Activated B cell treated with CpG ODN at 0.5 μM for 24 hours (primary cell): ENCODE measurements at regions not wholly inside any gene's neighbourhood (a gene's known extent, or its start where the extent isn't known, plus 50 kb on each side); places are given as distances from the start of the nearest gene placed in this dataset.

Source experiments
- ATAC-seq: fragments of 200-7000 bp; cut with Tn5 transposase; one replicate; pipeline ENCODE4 v1.10.0; 2021; ENCODE audit warnings: low read depth, mild to moderate bottlenecking, moderate library complexity
- CTCF ChIA-PET: fragments of 350-600 bp; sonication (Branson Sonifier 250); formaldehyde crosslinking; loops from one replicate; lab custom pipeline; 2021; ENCODE audit warnings: antibody characterized with exemption; lab: Charles Lee
- POLR2A ChIA-PET: fragments of 350-600 bp; sonication (Branson Sonifier 250); formaldehyde crosslinking; loops from one replicate; lab custom pipeline; 2021; ENCODE audit warnings: antibody characterized with exemption; lab: Charles Lee
- DNase-seq: peaks from one replicate; pipeline ENCODE4 v3.0.0; 2022
- H3K27ac Mint-ChIP-seq: one replicate; pipeline ENCODE4 v1.8.0; 2020; ENCODE audit warnings: mixed read lengths
- H3K27me3 Mint-ChIP-seq: one replicate; pipeline ENCODE4 v1.8.0; 2021; ENCODE audit warnings: mixed read lengths
- H3K36me3 Mint-ChIP-seq: one replicate; pipeline ENCODE4 v1.8.0; 2021; ENCODE audit warnings: low read depth, mixed read lengths
- H3K4me1 Mint-ChIP-seq: one replicate; pipeline ENCODE4 v1.8.0; 2021; ENCODE audit warnings: mixed read lengths
- H3K4me3 Mint-ChIP-seq: one replicate; pipeline ENCODE4 v1.8.0; 2020; ENCODE audit warnings: mild to moderate bottlenecking, mixed read lengths
- H3K9me3 Mint-ChIP-seq: one replicate; pipeline ENCODE4 v1.8.0; 2020; ENCODE audit warnings: mixed read lengths
- intact Hi-C: fragments of 100-400 bp; cut with micrococcal nuclease; formaldehyde crosslinking; loops from one replicate; pipeline ENCODE4 v1.15.1; 2024
- TF ChIP-seq, protein P1 (sequence below): fragments of 200-600 bp; IDR thresholded peaks from one replicate; pipeline ENCODE4 v1.8.0; 2022; ENCODE audit warnings: antibody characterized with exemption, mild to moderate bottlenecking

DNA sequence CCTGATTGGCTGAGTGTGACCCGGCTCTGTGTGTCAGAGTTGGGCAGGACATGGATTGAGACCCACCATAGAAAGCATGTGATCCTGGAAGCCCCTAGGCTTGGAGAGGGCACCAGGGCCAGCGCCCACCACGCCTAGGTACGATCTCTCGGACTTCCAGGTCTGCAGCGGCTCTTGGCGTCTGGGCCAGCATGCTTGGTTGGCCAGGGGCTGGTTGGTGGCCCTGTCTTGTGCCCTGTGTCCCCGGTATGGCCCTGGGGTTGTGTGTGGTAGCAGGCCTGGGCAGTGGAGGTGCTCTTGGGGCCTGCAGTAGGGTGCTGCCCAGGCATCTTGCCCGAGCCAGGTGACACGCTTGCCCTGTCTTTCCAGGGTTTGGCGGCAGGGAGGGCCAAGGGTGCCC, 210.6 kb downstream of the UBE3A start:
- CTCF ChIA-PET, result no interaction called here
- DNase-seq (no peak), ATAC-seq (no peak)
- H3K36me3 Mint-ChIP-seq, result no peaks in the 10 kb centered on the region
- H3K4me3 Mint-ChIP-seq, result no peak overlapping the region
- no peaks in the 10 kb centered on the region for H3K27me3 Mint-ChIP-seq
- TF ChIP-seq, protein P1, sequence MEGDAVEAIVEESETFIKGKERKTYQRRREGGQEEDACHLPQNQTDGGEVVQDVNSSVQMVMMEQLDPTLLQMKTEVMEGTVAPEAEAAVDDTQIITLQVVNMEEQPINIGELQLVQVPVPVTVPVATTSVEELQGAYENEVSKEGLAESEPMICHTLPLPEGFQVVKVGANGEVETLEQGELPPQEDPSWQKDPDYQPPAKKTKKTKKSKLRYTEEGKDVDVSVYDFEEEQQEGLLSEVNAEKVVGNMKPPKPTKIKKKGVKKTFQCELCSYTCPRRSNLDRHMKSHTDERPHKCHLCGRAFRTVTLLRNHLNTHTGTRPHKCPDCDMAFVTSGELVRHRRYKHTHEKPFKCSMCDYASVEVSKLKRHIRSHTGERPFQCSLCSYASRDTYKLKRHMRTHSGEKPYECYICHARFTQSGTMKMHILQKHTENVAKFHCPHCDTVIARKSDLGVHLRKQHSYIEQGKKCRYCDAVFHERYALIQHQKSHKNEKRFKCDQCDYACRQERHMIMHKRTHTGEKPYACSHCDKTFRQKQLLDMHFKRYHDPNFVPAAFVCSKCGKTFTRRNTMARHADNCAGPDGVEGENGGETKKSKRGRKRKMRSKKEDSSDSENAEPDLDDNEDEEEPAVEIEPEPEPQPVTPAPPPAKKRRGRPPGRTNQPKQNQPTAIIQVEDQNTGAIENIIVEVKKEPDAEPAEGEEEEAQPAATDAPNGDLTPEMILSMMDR, result no peak
- POLR2A ChIA-PET, result no interaction called here
- H3K27ac Mint-ChIP-seq, result no peak overlapping the region
- H3K9me3 Mint-ChIP-seq, result no peaks in the 10 kb centered on the region
- H3K4me1 Mint-ChIP-seq, result no peaks in the 10 kb centered on the region
- intact Hi-C loops, result no loop called here

DNA sequence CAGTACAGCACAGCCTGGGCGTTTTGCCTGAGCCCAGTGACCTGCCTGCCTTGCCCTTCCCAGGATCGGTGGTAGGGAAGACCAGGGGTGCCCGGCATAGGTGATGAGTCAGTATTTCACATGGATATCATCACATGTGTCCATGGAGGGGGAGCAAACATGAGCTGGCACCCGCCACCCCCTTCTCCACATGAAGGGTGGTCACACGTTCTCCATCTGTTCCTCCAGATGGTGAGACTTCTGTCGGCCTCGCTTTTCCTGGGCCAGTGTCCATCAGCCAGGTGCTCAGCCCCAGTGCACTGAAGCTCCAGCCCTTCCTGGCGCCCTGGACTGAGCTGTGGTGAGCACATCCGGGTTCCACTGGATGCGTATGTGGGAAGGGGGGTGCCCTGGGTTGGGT, 208.4 kb downstream of the UBE3A start:
- ATAC-seq, result no peak
- intact Hi-C loops, result no loop called here
- H3K4me1 Mint-ChIP-seq, result no peaks in the 10 kb centered on the region

DNA sequence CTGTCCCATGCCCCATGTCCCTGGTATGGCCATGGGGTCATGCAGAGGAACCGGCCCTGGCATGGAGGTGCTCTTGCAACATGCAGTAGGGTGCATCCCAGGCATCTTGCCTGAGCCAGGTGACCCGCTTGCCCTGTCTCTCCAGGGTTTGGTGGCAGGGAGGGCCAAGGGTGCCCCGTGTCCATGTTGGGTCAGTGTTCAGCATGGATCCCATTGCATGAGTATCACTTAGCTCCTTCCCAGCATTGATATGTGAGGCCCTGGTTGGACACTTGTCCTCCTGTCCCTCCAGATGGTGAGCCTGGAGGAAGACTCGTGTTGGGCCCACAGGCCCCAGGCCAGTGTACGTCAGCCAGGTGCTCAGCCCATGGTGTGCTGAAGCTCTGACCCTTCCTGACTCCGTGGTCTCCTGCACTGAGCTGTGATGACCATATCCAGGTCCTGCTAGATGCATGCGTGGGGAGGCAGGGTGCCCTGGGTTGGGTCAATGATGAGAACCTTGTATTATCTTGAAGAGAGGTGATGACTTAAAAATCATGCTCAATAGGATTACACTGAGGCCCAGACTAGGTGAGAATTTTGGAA, 205.0 kb downstream of the UBE3A start:
- Mint-ChIP-seq H3K4me3 (no peak overlapping the region), H3K27ac (no peak overlapping the region), H3K36me3 (no peaks in the 10 kb centered on the region), H3K4me1 (no peaks in the 10 kb centered on the region), H3K9me3 (no peaks in the 10 kb centered on the region), H3K27me3 (no peaks in the 10 kb centered on the region)
- no peak for DNase-seq
- CTCF ChIA-PET, result no interaction called here
- POLR2A ChIA-PET, result no interaction called here
- intact Hi-C loops, result no loop called here
- TF ChIP-seq, protein P1, result no peak
- no peak for ATAC-seq

More for the DNA sequence above, 208.4 kb downstream of the UBE3A start:
- Mint-ChIP-seq H3K36me3 (no peaks in the 10 kb centered on the region), H3K4me3 (no peak overlapping the region), H3K9me3 (no peaks in the 10 kb centered on the region), H3K27me3 (no peaks in the 10 kb centered on the region), H3K27ac (no peak overlapping the region)
- TF ChIP-seq, protein P1, result no peak
- CTCF ChIA-PET, result no interaction called here
- POLR2A ChIA-PET, result no interaction called here
- no peak for DNase-seq

DNA sequence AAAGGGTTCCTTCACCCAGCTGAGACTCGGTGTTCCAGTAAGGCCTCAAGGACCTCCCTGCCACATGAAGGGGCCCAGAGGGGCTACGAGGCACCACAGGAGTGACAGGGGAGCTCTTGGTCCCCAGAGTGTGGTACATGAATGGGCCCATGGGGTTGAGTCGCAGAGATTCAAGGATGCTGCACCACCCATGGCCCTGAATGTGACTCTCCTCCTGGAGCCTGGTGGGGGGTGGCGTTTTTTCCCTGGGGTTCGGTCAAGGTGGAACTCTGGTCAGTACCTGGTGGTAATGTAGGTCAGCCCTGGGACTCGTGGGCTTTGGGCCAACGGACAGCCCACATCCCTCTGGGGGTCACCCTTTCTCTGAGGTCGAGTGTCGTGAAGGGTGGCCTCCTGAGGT, 204.0 kb downstream of the UBE3A start:
- TF ChIP-seq, protein P1, result no peak
- no peak overlapping the region for H3K27ac Mint-ChIP-seq
- intact Hi-C loops, result no loop called here
- H3K4me3 Mint-ChIP-seq, result no peak overlapping the region
- DNase-seq, result no peak
- ChIA-PET CTCF (no interaction called here), POLR2A (no interaction called here)
- H3K9me3 Mint-ChIP-seq, result no peaks in the 10 kb centered on the region
- H3K27me3 Mint-ChIP-seq, result no peaks in the 10 kb centered on the region
- ATAC-seq, result no peak
- H3K4me1 Mint-ChIP-seq, result no peaks in the 10 kb centered on the region
- H3K36me3 Mint-ChIP-seq, result no peaks in the 10 kb centered on the region

DNA sequence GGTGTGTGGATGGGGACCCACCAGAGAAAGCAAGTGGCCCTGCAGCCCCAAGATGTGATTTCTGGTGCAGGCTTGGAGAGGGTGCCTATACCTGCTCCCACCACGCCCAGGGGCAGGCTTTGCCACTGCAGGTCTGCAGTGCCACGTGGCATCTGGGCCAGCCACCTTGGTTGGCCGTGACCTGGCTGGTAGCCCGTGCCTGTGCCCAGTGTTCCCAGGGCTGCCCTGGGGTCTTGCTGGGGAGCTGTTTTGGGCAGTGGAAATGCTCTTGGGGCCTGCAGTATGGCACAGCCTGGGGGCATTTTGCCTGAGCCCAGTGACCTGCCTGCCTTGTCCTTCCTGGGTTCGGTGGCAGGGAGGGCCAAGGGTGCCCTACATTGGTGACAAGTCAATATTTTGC, 203.4 kb downstream of the UBE3A start:
- DNase-seq (no peak), ATAC-seq (no peak)
- Mint-ChIP-seq H3K36me3 (no peaks in the 10 kb centered on the region), H3K27ac (no peak overlapping the region), H3K9me3 (no peaks in the 10 kb centered on the region), H3K4me1 (no peaks in the 10 kb centered on the region), H3K4me3 (no peak overlapping the region), H3K27me3 (no peaks in the 10 kb centered on the region)
- TF ChIP-seq, protein P1, result no peak
- intact Hi-C loops, result no loop called here
- ChIA-PET CTCF (no interaction called here), POLR2A (no interaction called here)
